PC-9 (cell line): ENCODE measurements at regions not wholly inside any gene's neighbourhood (a gene's known extent, or its start where the extent isn't known, plus 50 kb on each side); places are given as distances from the start of the nearest gene placed in this dataset.

Experiments used
- BruUV-seq: library from RNA; stranded (reverse); fragments of 400-500 nt; replicated peaks from 2 replicates; lab custom pipeline; 2021; lab: Mats Ljungman, UMichigan
- CTCF ChIA-PET: fragments of 300-600 bp; sonication (Branson Sonifier 250); formaldehyde crosslinking; loops from one replicate; lab custom pipeline; 2022; ENCODE audit warnings: antibody characterized with exemption; lab: Charles Lee
- POLR2A ChIA-PET: fragments of 300-600 bp; sonication (Branson Sonifier 250); formaldehyde crosslinking; loops from one replicate; lab custom pipeline; 2022; ENCODE audit warnings: antibody characterized with exemption; ENCODE audit not compliant: unreplicated experiment; lab: Charles Lee
- DNase-seq, 2 experiments: peaks; one replicate each; pipeline versions ENCODE4 v3.0.0 to v3.0.0-alpha.2; 2015 to 2022; ENCODE audit warnings: mixed read lengths in 1 of 2
- H2AFZ ChIP-seq: fragments of 200-600 bp; sonication (generic); 2 replicates; pipeline ENCODE4 v1.8.1; 2017; ENCODE audit warnings: antibody characterized with exemption
- H3F3A ChIP-seq: fragments of 200-600 bp; sonication (generic); 2 replicates; pipeline ENCODE4 v1.8.1; 2017; ENCODE audit warnings: antibody characterized with exemption, mild to moderate bottlenecking, low read depth; ENCODE audit not compliant: insufficient read depth
- H3K27ac ChIP-seq: fragments of 200-600 bp; sonication (generic); 2 replicates; pipeline ENCODE4 v1.6.1; 2016; ENCODE audit warnings: mixed run types
- H3K27me3 ChIP-seq: fragments of 200-600 bp; sonication (generic); 2 replicates; pipeline ENCODE4 v1.6.1; 2016; ENCODE audit warnings: low read depth, mixed run types; ENCODE audit not compliant: insufficient read depth
- H3K36me3 ChIP-seq: fragments of 200-600 bp; sonication (generic); 2 replicates; pipeline ENCODE4 v1.6.1; 2016; ENCODE audit warnings: low read depth, mixed run types
- H3K4me1 ChIP-seq: fragments of 200-600 bp; sonication (generic); replicated peaks from 2 replicates; pipeline ENCODE4 v1.6.1; 2016; ENCODE audit warnings: mixed run types; ENCODE audit not compliant: insufficient read depth
- H3K4me2 ChIP-seq: fragments of 200-600 bp; sonication (generic); 2 replicates; pipeline ENCODE4 v1.6.1; 2017; ENCODE audit warnings: mixed run types
- H3K4me3 ChIP-seq: fragments of 200-600 bp; sonication (generic); 2 replicates; pipeline ENCODE4 v1.6.1; 2016; ENCODE audit warnings: mixed run types
- H3K79me2 ChIP-seq: fragments of 200-600 bp; sonication (generic); 2 replicates; pipeline ENCODE4 v1.6.1; 2017; ENCODE audit warnings: low read depth, mixed run types
- H3K9me2 ChIP-seq: fragments of 200-600 bp; sonication (generic); 2 replicates; pipeline ENCODE4 v1.8.1; 2017; ENCODE audit warnings: mild to moderate bottlenecking; ENCODE audit not compliant: insufficient read depth
- H3K9me3 ChIP-seq: fragments of 200-600 bp; sonication (generic); 2 replicates; pipeline ENCODE4 v1.8.1; 2016; ENCODE audit warnings: low read depth; ENCODE audit not compliant: insufficient read depth
- H4K20me1 ChIP-seq: fragments of 200-600 bp; sonication (generic); 2 replicates; pipeline ENCODE4 v1.8.1; 2017; ENCODE audit not compliant: insufficient read depth
- EZH2 ChIP-seq: fragments of 200-600 bp; sonication (generic); IDR thresholded peaks from 2 replicates; pipeline ENCODE4 v1.8.0; 2017; ENCODE audit warnings: antibody characterized with exemption, low read depth
- intact Hi-C: fragments of 100-400 bp; cut with micrococcal nuclease; formaldehyde crosslinking; loops from one replicate; pipeline ENCODE4 v1.10.0; 2022; ENCODE audit not compliant: unreplicated experiment
- TF ChIP-seq, protein P1 (sequence below): fragments of 200-600 bp; sonication (generic); conservative IDR thresholded peaks from 2 replicates; pipeline ENCODE4 v1.6.1; 2017; ENCODE audit warnings: mixed run types, antibody characterized with exemption, mild to moderate bottlenecking, moderate library complexity

DNA sequence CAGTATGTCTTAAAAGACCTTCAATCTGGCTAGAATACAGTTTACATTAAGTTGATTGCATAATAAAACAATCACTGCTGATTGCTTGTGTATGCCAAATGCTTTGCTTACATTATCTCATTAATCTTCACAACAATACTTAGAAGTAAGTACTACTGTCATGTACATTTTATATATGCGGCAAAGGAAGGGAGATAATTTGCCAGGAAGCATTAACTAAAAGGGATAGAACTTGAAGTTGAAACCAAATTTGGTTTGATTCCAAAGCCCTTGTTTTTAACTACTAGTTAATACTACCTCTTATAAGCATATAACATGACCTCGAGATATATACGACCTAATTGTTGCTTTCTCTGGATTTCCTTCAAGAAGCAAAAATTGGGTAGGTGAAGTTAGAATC lies 155.8 kb downstream of the NTMT2 start:
- CTCF ChIA-PET = no interaction called here
- DNase-seq = no peak
- intact Hi-C loops = no loop called here
- POLR2A ChIA-PET = no interaction called here
- no peak overlapping the region for H3K4me2 ChIP-seq
- H3K27ac ChIP-seq = no peak overlapping the region
- TF ChIP-seq, protein P1, sequence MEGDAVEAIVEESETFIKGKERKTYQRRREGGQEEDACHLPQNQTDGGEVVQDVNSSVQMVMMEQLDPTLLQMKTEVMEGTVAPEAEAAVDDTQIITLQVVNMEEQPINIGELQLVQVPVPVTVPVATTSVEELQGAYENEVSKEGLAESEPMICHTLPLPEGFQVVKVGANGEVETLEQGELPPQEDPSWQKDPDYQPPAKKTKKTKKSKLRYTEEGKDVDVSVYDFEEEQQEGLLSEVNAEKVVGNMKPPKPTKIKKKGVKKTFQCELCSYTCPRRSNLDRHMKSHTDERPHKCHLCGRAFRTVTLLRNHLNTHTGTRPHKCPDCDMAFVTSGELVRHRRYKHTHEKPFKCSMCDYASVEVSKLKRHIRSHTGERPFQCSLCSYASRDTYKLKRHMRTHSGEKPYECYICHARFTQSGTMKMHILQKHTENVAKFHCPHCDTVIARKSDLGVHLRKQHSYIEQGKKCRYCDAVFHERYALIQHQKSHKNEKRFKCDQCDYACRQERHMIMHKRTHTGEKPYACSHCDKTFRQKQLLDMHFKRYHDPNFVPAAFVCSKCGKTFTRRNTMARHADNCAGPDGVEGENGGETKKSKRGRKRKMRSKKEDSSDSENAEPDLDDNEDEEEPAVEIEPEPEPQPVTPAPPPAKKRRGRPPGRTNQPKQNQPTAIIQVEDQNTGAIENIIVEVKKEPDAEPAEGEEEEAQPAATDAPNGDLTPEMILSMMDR = no peak
- TF ChIP-seq EZH2 = no peak
- no peaks in the 10 kb centered on the region for H3K36me3 ChIP-seq
- H3F3A ChIP-seq = no peaks in the 10 kb centered on the region
- no peaks in the 10 kb centered on the region for H3K79me2 ChIP-seq
- H3K9me3 ChIP-seq = no peaks in the 10 kb centered on the region
- no peaks in the 10 kb centered on the region for H4K20me1 ChIP-seq
- H3K4me3 ChIP-seq = no peak overlapping the region
- no peaks in the 10 kb centered on the region for H3K27me3 ChIP-seq
- BruUV-seq = no TSS peak
- H3K9me2 ChIP-seq = no peaks in the 10 kb centered on the region
- no peaks in the 10 kb centered on the region for H3K4me1 ChIP-seq
- H2AFZ ChIP-seq = no peak overlapping the region

DNA sequence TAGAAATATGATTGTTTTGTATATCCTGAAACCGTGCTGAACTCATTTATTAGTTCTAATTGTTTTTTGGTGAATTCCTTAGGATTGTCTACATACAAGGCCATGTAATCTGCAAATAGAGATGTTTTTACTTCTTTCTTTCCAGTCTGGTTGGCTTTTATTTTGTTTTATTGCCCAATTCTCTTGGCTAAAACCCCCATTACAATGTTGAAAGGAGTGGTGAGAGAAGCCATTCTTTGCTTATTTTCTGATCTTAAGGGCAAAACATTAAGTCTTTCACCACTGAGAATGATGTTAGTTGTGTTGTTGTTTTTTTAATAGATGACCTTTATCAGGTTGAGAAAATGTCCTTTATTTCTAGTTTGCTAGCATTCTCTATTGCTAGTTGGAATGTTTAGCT lies 157.3 kb downstream of the NTMT2 start:
- ChIA-PET CTCF (no interaction called here), POLR2A (no interaction called here)
- no peaks in the 10 kb centered on the region for H3K36me3 ChIP-seq
- BruUV-seq = no TSS peak
- no peak overlapping the region for H3K4me2 ChIP-seq
- intact Hi-C loops = no loop called here
- no peaks in the 10 kb centered on the region for H3F3A ChIP-seq
- no peaks in the 10 kb centered on the region for H3K9me3 ChIP-seq
- no peak overlapping the region for H3K27ac ChIP-seq
- H4K20me1 ChIP-seq = no peaks in the 10 kb centered on the region
- no peak overlapping the region for H2AFZ ChIP-seq
- H3K4me3 ChIP-seq = no peak overlapping the region
- no peaks in the 10 kb centered on the region for H3K4me1 ChIP-seq
- H3K79me2 ChIP-seq = no peaks in the 10 kb centered on the region
- no peaks in the 10 kb centered on the region for H3K9me2 ChIP-seq
- no peak for DNase-seq
- TF ChIP-seq, protein P1 = no peak
- no peak for TF ChIP-seq EZH2
- H3K27me3 ChIP-seq = no peaks in the 10 kb centered on the region

DNA sequence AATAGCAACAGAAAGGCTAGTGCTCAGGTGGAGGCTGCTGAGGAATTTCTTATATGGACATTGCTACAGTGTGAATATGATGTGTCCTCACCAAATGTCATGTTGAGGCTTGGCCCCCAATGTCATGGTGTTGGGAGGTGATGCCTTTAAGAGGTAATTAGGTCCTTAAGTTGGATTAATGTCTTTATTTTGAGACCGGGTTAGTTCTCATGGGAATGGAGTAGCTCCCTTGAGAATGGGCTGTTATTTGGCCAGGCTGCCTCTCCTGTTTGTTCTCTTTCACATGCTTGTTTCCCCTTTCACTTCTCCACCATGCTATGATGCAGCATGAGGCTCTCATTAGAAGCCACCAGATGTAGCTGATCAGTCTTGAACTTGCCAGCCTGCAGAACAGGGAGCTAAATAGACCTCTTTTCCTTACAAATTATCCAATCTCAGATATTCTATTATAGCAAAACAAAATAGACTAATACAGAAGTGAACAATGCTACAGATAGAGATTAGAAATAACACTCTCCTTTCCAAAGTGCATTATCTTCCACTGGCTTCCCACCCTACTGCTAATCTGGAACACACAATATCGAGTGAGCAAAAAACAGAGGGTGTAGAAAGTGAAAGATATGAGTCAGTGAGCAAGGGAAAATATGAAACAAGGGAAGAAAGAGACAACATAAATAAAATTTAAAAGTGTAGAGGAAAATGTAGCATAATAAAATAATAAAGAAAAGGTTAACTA lies 160.2 kb downstream of the NTMT2 start:
- Histone ChIP-seq H3K4me2 (no peak overlapping the region), H3K27me3 (no peaks in the 10 kb centered on the region), H4K20me1 (no peaks in the 10 kb centered on the region), H3K4me3 (no peak overlapping the region), H3F3A (no peaks in the 10 kb centered on the region), H3K4me1 (no peaks in the 10 kb centered on the region), H3K27ac (no peak overlapping the region), H3K9me3 (no peaks in the 10 kb centered on the region), H3K79me2 (no peaks in the 10 kb centered on the region), H2AFZ (no peak overlapping the region), H3K9me2 (no peaks in the 10 kb centered on the region), H3K36me3 (no peaks in the 10 kb centered on the region)
- no TSS peak for BruUV-seq
- no peak for DNase-seq
- POLR2A ChIA-PET = no interaction called here
- intact Hi-C loops = no loop called here
- no peak for TF ChIP-seq EZH2
- TF ChIP-seq, protein P1 = no peak
- CTCF ChIA-PET = no interaction called here
